Heart left ventricle (tissue), 13 donors: ENCODE measurements at regions not wholly inside any gene's neighbourhood (a gene's known extent, or its start where the extent isn't known, plus 50 kb on each side); places are given as distances from the start of the nearest gene placed in this dataset.

Source experiments
- POLR2A ChIP-seq, 2 donors: fragments of 450-650 bp; IDR thresholded peaks; one replicate each; pipeline ENCODE4 v1.6.1; 2017; ENCODE audit warnings: antibody characterized with exemption in 2 of 2, mild to moderate bottlenecking in 2 of 2, moderate library complexity in 2 of 2
- TF ChIP-seq, protein P1 (sequence below), 12 donors: fragments of 200-600 bp; sonication (generic) in 4 of 12; IDR thresholded peaks; one replicate each; pipeline versions ENCODE4 v1.5.0 to v1.8.0; 2018 to 2022; ENCODE audit warnings: antibody characterized with exemption in 12 of 12, mild to moderate bottlenecking in 5 of 12
- donor health status: ischemic (EF 13 %, LVEDD 7.1; RV severe dilation, severe dysfunction).
- donor health status: DM: no; HTN: yes; CAD: no.
- donor health status: DM: no; HTN: no; CAD: no.
- donor health status: ischemic (EF 25% LVEDD 6.9; RV normal size, moderate dysfunction).
- donor health status: ischemic (EF 25% LVEDD 5.7; RV mildly dilated, moderate dysfunction).
- donor health status: ischemic (EF 35%, LVEDD 5.7; RV mildly dilated, moderate dysfunction).
- donor health status: nonischemic (EF 11% LVEDD 7.7; RV severe dilation, severe dysfunction).
- donor health status: DM: yes; HTN: yes; CAD: no.
- donor health status: PGD.
- donor health status: ischemic (EF 29% LVEDD 5.4; RV normal size, mild dysfunction).
- donor health status: nonischemic (EF 23%, LVEDD 6.1; RV moderate dilation, normal function).

DNA sequence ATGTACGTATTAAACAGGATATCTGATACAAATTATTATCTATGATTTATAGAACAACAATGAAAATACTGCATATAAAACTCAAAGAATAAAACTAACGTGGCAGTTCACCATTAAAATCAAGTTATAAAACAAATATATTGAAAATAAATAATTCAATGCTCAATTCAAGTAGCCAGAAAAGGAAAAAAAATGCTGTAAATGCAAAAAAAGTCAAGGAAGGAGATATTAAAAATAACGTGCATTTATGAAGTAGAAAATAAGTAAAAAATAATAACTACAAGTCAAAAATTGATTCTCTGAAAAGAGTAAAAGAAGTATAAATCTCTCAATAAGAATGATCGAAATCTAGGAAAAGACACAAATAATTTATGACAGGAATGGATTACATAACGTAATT is 460.5 kb upstream of the CD180 start:
- TF ChIP-seq, protein P1, sequence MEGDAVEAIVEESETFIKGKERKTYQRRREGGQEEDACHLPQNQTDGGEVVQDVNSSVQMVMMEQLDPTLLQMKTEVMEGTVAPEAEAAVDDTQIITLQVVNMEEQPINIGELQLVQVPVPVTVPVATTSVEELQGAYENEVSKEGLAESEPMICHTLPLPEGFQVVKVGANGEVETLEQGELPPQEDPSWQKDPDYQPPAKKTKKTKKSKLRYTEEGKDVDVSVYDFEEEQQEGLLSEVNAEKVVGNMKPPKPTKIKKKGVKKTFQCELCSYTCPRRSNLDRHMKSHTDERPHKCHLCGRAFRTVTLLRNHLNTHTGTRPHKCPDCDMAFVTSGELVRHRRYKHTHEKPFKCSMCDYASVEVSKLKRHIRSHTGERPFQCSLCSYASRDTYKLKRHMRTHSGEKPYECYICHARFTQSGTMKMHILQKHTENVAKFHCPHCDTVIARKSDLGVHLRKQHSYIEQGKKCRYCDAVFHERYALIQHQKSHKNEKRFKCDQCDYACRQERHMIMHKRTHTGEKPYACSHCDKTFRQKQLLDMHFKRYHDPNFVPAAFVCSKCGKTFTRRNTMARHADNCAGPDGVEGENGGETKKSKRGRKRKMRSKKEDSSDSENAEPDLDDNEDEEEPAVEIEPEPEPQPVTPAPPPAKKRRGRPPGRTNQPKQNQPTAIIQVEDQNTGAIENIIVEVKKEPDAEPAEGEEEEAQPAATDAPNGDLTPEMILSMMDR (IDR thresholded peaks at IDR 0.05) = no peak
- no peak for TF ChIP-seq POLR2A (IDR thresholded peaks at IDR 0.05)
